ENCODE measurements at regions not wholly inside any gene's neighbourhood (a gene's known extent, or its start where the extent isn't known, plus 50 kb on each side); places are given as distances from the start of the nearest gene placed in this dataset.

DNA sequence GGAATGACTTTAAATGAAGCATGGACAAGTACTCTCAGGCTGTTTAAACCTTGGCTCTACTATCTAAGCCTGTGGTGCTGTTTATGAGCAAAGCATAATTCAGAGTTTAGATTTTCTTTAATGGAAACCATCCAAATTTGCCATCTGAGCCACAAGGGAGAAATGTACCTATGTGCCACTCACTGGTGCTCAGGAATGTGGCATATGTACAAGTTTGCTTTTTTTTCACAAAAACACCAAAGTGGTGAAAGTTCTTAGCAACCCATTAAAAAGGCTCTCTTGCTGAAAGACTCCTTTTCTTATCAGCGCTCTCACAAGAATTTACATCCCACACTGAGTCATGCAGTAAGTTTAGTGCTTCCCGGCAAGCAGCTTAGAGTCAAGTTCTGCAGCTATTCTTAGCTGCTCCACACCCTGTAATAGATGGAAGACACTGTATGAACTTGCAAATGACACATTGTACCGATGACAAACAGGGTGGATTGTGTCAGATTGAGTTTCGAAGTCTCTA is 57.3 kb upstream of the MLIP start:
- ATAC-seq (peak; percentile 51; the same call in 1 of the 2 replicates), DNase-seq (ENCODE audit: low spot score) (no peak)
- TF ChIP-seq ETV6 (CRISPR knock-in tag; IDR thresholded peaks at IDR 0.05), result no peak
- no peak for TF ChIP-seq NR1H2 (CRISPR knock-in tag; IDR thresholded peaks at IDR 0.05)
- TF ChIP-seq, protein P1, sequence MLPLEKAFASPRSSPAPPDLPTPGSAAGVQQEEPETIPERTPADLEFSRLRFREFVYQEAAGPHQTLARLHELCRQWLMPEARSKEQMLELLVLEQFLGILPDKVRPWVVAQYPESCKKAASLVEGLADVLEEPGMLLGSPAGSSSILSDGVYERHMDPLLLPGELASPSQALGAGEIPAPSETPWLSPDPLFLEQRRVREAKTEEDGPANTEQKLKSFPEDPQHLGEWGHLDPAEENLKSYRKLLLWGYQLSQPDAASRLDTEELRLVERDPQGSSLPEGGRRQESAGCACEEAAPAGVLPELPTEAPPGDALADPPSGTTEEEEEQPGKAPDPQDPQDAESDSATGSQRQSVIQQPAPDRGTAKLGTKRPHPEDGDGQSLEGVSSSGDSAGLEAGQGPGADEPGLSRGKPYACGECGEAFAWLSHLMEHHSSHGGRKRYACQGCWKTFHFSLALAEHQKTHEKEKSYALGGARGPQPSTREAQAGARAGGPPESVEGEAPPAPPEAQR (CRISPR knock-in tag; IDR thresholded peaks at IDR 0.05), result no peak
- TF ChIP-seq, protein P2, sequence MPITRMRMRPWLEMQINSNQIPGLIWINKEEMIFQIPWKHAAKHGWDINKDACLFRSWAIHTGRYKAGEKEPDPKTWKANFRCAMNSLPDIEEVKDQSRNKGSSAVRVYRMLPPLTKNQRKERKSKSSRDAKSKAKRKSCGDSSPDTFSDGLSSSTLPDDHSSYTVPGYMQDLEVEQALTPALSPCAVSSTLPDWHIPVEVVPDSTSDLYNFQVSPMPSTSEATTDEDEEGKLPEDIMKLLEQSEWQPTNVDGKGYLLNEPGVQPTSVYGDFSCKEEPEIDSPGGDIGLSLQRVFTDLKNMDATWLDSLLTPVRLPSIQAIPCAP (CRISPR knock-in tag; IDR thresholded peaks at IDR 0.05), result no peak
- no peak for TF ChIP-seq JAZF1 (CRISPR knock-in tag; IDR thresholded peaks at IDR 0.05)
- no peak for TF ChIP-seq OVOL2 (CRISPR knock-in tag; IDR thresholded peaks at IDR 0.05; ENCODE audit: borderline replicate concordance)
- TF ChIP-seq, protein P3, sequence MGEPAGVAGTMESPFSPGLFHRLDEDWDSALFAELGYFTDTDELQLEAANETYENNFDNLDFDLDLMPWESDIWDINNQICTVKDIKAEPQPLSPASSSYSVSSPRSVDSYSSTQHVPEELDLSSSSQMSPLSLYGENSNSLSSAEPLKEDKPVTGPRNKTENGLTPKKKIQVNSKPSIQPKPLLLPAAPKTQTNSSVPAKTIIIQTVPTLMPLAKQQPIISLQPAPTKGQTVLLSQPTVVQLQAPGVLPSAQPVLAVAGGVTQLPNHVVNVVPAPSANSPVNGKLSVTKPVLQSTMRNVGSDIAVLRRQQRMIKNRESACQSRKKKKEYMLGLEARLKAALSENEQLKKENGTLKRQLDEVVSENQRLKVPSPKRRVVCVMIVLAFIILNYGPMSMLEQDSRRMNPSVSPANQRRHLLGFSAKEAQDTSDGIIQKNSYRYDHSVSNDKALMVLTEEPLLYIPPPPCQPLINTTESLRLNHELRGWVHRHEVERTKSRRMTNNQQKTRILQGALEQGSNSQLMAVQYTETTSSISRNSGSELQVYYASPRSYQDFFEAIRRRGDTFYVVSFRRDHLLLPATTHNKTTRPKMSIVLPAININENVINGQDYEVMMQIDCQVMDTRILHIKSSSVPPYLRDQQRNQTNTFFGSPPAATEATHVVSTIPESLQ (CRISPR knock-in tag; IDR thresholded peaks at IDR 0.05), result no peak
- TF ChIP-seq, protein P4, sequence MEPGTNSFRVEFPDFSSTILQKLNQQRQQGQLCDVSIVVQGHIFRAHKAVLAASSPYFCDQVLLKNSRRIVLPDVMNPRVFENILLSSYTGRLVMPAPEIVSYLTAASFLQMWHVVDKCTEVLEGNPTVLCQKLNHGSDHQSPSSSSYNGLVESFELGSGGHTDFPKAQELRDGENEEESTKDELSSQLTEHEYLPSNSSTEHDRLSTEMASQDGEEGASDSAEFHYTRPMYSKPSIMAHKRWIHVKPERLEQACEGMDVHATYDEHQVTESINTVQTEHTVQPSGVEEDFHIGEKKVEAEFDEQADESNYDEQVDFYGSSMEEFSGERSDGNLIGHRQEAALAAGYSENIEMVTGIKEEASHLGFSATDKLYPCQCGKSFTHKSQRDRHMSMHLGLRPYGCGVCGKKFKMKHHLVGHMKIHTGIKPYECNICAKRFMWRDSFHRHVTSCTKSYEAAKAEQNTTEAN (CRISPR knock-in tag; IDR thresholded peaks at IDR 0.05), result no peak
- no peak for TF ChIP-seq ZBTB21 (CRISPR knock-in tag; IDR thresholded peaks at IDR 0.05; ENCODE audit: borderline replicate concordance)
- no peak for TF ChIP-seq ZNF138 (CRISPR knock-in tag; conservative IDR thresholded peaks at IDR 0.05)
- no peak for TF ChIP-seq SMAD4 (CRISPR knock-in tag; IDR thresholded peaks at IDR 0.05)
- TF ChIP-seq NFE2L1 (CRISPR knock-in tag; IDR thresholded peaks at IDR 0.05), result no peak
- TF ChIP-seq, protein P5, sequence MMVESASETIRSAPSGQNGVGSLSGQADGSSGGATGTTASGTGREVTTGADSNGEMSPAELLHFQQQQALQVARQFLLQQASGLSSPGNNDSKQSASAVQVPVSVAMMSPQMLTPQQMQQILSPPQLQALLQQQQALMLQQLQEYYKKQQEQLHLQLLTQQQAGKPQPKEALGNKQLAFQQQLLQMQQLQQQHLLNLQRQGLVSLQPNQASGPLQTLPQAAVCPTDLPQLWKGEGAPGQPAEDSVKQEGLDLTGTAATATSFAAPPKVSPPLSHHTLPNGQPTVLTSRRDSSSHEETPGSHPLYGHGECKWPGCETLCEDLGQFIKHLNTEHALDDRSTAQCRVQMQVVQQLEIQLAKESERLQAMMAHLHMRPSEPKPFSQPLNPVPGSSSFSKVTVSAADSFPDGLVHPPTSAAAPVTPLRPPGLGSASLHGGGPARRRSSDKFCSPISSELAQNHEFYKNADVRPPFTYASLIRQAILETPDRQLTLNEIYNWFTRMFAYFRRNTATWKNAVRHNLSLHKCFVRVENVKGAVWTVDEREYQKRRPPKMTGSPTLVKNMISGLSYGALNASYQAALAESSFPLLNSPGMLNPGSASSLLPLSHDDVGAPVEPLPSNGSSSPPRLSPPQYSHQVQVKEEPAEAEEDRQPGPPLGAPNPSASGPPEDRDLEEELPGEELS (CRISPR knock-in tag; IDR thresholded peaks at IDR 0.05), result no peak
- TF ChIP-seq, protein P6, sequence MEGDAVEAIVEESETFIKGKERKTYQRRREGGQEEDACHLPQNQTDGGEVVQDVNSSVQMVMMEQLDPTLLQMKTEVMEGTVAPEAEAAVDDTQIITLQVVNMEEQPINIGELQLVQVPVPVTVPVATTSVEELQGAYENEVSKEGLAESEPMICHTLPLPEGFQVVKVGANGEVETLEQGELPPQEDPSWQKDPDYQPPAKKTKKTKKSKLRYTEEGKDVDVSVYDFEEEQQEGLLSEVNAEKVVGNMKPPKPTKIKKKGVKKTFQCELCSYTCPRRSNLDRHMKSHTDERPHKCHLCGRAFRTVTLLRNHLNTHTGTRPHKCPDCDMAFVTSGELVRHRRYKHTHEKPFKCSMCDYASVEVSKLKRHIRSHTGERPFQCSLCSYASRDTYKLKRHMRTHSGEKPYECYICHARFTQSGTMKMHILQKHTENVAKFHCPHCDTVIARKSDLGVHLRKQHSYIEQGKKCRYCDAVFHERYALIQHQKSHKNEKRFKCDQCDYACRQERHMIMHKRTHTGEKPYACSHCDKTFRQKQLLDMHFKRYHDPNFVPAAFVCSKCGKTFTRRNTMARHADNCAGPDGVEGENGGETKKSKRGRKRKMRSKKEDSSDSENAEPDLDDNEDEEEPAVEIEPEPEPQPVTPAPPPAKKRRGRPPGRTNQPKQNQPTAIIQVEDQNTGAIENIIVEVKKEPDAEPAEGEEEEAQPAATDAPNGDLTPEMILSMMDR (IDR thresholded peaks at IDR 0.05), result no peak
- TF ChIP-seq, protein P7, sequence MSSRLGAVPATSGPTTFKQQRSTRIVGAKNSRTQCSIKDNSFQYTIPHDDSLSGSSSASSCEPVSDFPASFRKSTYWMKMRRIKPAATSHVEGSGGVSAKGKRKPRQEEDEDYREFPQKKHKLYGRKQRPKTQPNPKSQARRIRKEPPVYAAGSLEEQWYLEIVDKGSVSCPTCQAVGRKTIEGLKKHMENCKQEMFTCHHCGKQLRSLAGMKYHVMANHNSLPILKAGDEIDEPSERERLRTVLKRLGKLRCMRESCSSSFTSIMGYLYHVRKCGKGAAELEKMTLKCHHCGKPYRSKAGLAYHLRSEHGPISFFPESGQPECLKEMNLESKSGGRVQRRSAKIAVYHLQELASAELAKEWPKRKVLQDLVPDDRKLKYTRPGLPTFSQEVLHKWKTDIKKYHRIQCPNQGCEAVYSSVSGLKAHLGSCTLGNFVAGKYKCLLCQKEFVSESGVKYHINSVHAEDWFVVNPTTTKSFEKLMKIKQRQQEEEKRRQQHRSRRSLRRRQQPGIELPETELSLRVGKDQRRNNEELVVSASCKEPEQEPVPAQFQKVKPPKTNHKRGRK (CRISPR knock-in tag; IDR thresholded peaks at IDR 0.05; ENCODE audit: borderline replicate concordance), result no peak
- TF ChIP-seq ELF4 (CRISPR knock-in tag; IDR thresholded peaks at IDR 0.05; ENCODE audit: low read depth), result no peak
- H3K36me3 Mint-ChIP-seq, result no peaks in the 10 kb centered on the region
- 0 out of 2 replicates have a peak, but pooled peaks cover 3% of the 10 kb centered on the region for H3K9me3 Mint-ChIP-seq
- H3K4me3 Mint-ChIP-seq, result no peak overlapping the region
- no peaks in the 10 kb centered on the region for H3K4me1 Mint-ChIP-seq
- ChIA-PET CTCF (no interaction called here), POLR2A (no interaction called here)
- H3K27ac Mint-ChIP-seq, result no peak overlapping the region
- H3K27me3 Mint-ChIP-seq (ENCODE audit: low read depth), result no peaks in the 10 kb centered on the region

Data from WTC11 (cell line).